Loucy (cell line): ENCODE measurements at regions not wholly inside any gene's neighbourhood (a gene's known extent, or its start where the extent isn't known, plus 50 kb on each side); places are given as distances from the start of the nearest gene placed in this dataset.

Source experiments
- CTCF ChIP-seq: fragments of 200-600 bp; sonication (generic); conservative IDR thresholded peaks from 2 replicates; pipeline ENCODE4 v1.5.1; 2014; ENCODE audit warnings: mild to moderate bottlenecking, antibody characterized with exemption, low read length
- EZH2phosphoT487 ChIP-seq: fragments of 200-600 bp; IDR thresholded peaks from 2 replicates; pipeline ENCODE4 v1.6.1; 2018; ENCODE audit warnings: antibody characterized with exemption, mild to moderate bottlenecking, moderate library complexity, borderline replicate concordance

GRCh38 chr5:23433534-23434315, 73.7 kb upstream of the PRDM9 start:
- no peak for TF ChIP-seq CTCF
- no peak for TF ChIP-seq EZH2phosphoT487
